PC-9 (cell line): ENCODE measurements at regions not wholly inside any gene's neighbourhood (a gene's known extent, or its start where the extent isn't known, plus 50 kb on each side); places are given as distances from the start of the nearest gene placed in this dataset.

Experiments used
- BruUV-seq: library from RNA; stranded (reverse); fragments of 400-500 nt; replicated peaks from 2 replicates; lab custom pipeline; 2021; lab: Mats Ljungman, UMichigan
- CTCF ChIA-PET: fragments of 300-600 bp; sonication (Branson Sonifier 250); formaldehyde crosslinking; loops from one replicate; lab custom pipeline; 2022; ENCODE audit warnings: antibody characterized with exemption; lab: Charles Lee
- POLR2A ChIA-PET: fragments of 300-600 bp; sonication (Branson Sonifier 250); formaldehyde crosslinking; loops from one replicate; lab custom pipeline; 2022; ENCODE audit warnings: antibody characterized with exemption; ENCODE audit not compliant: unreplicated experiment; lab: Charles Lee
- DNase-seq, 2 experiments: peaks; one replicate each; pipeline versions ENCODE4 v3.0.0 to v3.0.0-alpha.2; 2015 to 2022; ENCODE audit warnings: mixed read lengths in 1 of 2
- H2AFZ ChIP-seq: fragments of 200-600 bp; sonication (generic); 2 replicates; pipeline ENCODE4 v1.8.1; 2017; ENCODE audit warnings: antibody characterized with exemption
- H3F3A ChIP-seq: fragments of 200-600 bp; sonication (generic); 2 replicates; pipeline ENCODE4 v1.8.1; 2017; ENCODE audit warnings: antibody characterized with exemption, mild to moderate bottlenecking, low read depth; ENCODE audit not compliant: insufficient read depth
- H3K27ac ChIP-seq: fragments of 200-600 bp; sonication (generic); 2 replicates; pipeline ENCODE4 v1.6.1; 2016; ENCODE audit warnings: mixed run types
- H3K27me3 ChIP-seq: fragments of 200-600 bp; sonication (generic); 2 replicates; pipeline ENCODE4 v1.6.1; 2016; ENCODE audit warnings: low read depth, mixed run types; ENCODE audit not compliant: insufficient read depth
- H3K36me3 ChIP-seq: fragments of 200-600 bp; sonication (generic); 2 replicates; pipeline ENCODE4 v1.6.1; 2016; ENCODE audit warnings: low read depth, mixed run types
- H3K4me1 ChIP-seq: fragments of 200-600 bp; sonication (generic); replicated peaks from 2 replicates; pipeline ENCODE4 v1.6.1; 2016; ENCODE audit warnings: mixed run types; ENCODE audit not compliant: insufficient read depth
- H3K4me2 ChIP-seq: fragments of 200-600 bp; sonication (generic); 2 replicates; pipeline ENCODE4 v1.6.1; 2017; ENCODE audit warnings: mixed run types
- H3K4me3 ChIP-seq: fragments of 200-600 bp; sonication (generic); 2 replicates; pipeline ENCODE4 v1.6.1; 2016; ENCODE audit warnings: mixed run types
- H3K79me2 ChIP-seq: fragments of 200-600 bp; sonication (generic); 2 replicates; pipeline ENCODE4 v1.6.1; 2017; ENCODE audit warnings: low read depth, mixed run types
- H3K9me2 ChIP-seq: fragments of 200-600 bp; sonication (generic); 2 replicates; pipeline ENCODE4 v1.8.1; 2017; ENCODE audit warnings: mild to moderate bottlenecking; ENCODE audit not compliant: insufficient read depth
- H3K9me3 ChIP-seq: fragments of 200-600 bp; sonication (generic); 2 replicates; pipeline ENCODE4 v1.8.1; 2016; ENCODE audit warnings: low read depth; ENCODE audit not compliant: insufficient read depth
- H4K20me1 ChIP-seq: fragments of 200-600 bp; sonication (generic); 2 replicates; pipeline ENCODE4 v1.8.1; 2017; ENCODE audit not compliant: insufficient read depth
- EZH2 ChIP-seq: fragments of 200-600 bp; sonication (generic); IDR thresholded peaks from 2 replicates; pipeline ENCODE4 v1.8.0; 2017; ENCODE audit warnings: antibody characterized with exemption, low read depth
- intact Hi-C: fragments of 100-400 bp; cut with micrococcal nuclease; formaldehyde crosslinking; loops from one replicate; pipeline ENCODE4 v1.10.0; 2022; ENCODE audit not compliant: unreplicated experiment
- TF ChIP-seq, protein P1 (sequence below): fragments of 200-600 bp; sonication (generic); conservative IDR thresholded peaks from 2 replicates; pipeline ENCODE4 v1.6.1; 2017; ENCODE audit warnings: mixed run types, antibody characterized with exemption, mild to moderate bottlenecking, moderate library complexity

GRCh38 chr6:71725126-71725470 lies 161.3 kb upstream of the RIMS1 start:
- Histone ChIP-seq H3K79me2 (no peaks in the 10 kb centered on the region), H3K27me3 (no peaks in the 10 kb centered on the region), H3K9me3 (no peaks in the 10 kb centered on the region), H4K20me1 (no peaks in the 10 kb centered on the region), H3K36me3 (no peaks in the 10 kb centered on the region), H3K27ac (no peak overlapping the region), H3F3A (no peaks in the 10 kb centered on the region), H2AFZ (no peak overlapping the region), H3K9me2 (no peaks in the 10 kb centered on the region), H3K4me1 (no peaks in the 10 kb centered on the region), H3K4me2 (no peak overlapping the region), H3K4me3 (no peak overlapping the region)
- intact Hi-C loops: no loop called here
- ChIA-PET CTCF (no interaction called here), POLR2A (no interaction called here)
- TF ChIP-seq, protein P1, sequence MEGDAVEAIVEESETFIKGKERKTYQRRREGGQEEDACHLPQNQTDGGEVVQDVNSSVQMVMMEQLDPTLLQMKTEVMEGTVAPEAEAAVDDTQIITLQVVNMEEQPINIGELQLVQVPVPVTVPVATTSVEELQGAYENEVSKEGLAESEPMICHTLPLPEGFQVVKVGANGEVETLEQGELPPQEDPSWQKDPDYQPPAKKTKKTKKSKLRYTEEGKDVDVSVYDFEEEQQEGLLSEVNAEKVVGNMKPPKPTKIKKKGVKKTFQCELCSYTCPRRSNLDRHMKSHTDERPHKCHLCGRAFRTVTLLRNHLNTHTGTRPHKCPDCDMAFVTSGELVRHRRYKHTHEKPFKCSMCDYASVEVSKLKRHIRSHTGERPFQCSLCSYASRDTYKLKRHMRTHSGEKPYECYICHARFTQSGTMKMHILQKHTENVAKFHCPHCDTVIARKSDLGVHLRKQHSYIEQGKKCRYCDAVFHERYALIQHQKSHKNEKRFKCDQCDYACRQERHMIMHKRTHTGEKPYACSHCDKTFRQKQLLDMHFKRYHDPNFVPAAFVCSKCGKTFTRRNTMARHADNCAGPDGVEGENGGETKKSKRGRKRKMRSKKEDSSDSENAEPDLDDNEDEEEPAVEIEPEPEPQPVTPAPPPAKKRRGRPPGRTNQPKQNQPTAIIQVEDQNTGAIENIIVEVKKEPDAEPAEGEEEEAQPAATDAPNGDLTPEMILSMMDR: no peak
- no peak for TF ChIP-seq EZH2
- no peak for DNase-seq
- no TSS peak for BruUV-seq

DNA sequence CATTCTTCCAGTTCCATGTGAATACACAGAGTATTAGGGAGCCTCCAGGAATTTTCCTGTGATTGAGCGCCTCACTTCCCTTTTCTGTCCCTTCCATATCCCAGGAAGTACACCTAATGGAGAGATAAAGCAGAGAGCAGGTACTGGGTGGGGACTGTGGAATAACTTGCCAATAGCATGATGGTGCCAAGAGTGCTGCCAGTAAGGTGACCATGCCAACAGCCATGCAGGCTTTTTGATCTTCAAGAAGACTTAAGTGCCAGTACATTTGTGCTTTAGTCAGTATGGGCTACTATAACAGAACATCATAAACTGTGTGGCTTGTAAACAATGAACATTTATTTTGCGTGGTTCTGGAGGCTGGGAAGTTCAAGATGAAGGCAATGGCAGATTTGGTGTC lies 160.2 kb upstream of the RIMS1 start:
- H3K4me3 ChIP-seq: no peak overlapping the region
- no peak for DNase-seq
- no peaks in the 10 kb centered on the region for H3K4me1 ChIP-seq
- TF ChIP-seq, protein P1: no peak
- no peak for TF ChIP-seq EZH2
- POLR2A ChIA-PET: no interaction called here
- CTCF ChIA-PET: no interaction called here
- no peaks in the 10 kb centered on the region; the same call in 1 of the 2 replicates for H3K9me2 ChIP-seq
- H3F3A ChIP-seq: no peaks in the 10 kb centered on the region
- H3K9me3 ChIP-seq: no peaks in the 10 kb centered on the region
- no peak overlapping the region for H3K27ac ChIP-seq
- H3K79me2 ChIP-seq: no peaks in the 10 kb centered on the region
- intact Hi-C loops: no loop called here
- no peak overlapping the region for H2AFZ ChIP-seq
- H4K20me1 ChIP-seq: no peaks in the 10 kb centered on the region
- no peak overlapping the region for H3K4me2 ChIP-seq
- H3K36me3 ChIP-seq: no peaks in the 10 kb centered on the region
- BruUV-seq: no TSS peak
- no peaks in the 10 kb centered on the region for H3K27me3 ChIP-seq

GRCh38 chr6:71727632-71728294 lies 158.6 kb upstream of the RIMS1 start:
- H3K4me2 ChIP-seq: no peak overlapping the region
- POLR2A ChIA-PET: no interaction called here
- H3K27me3 ChIP-seq: no peaks in the 10 kb centered on the region
- H3K27ac ChIP-seq: no peak overlapping the region
- H3K36me3 ChIP-seq: no peaks in the 10 kb centered on the region
- CTCF ChIA-PET: no interaction called here
- no peaks in the 10 kb centered on the region for H3K9me3 ChIP-seq
- H3K79me2 ChIP-seq: no peaks in the 10 kb centered on the region
- H3K4me3 ChIP-seq: no peak overlapping the region
- no peak for DNase-seq
- TF ChIP-seq, protein P1: no peak
- TF ChIP-seq EZH2: no peak
- H3K4me1 ChIP-seq: no peaks in the 10 kb centered on the region
- H2AFZ ChIP-seq: no peak overlapping the region
- no peaks in the 10 kb centered on the region; the same call in 1 of the 2 replicates for H3K9me2 ChIP-seq
- H4K20me1 ChIP-seq: no peaks in the 10 kb centered on the region
- H3F3A ChIP-seq: no peaks in the 10 kb centered on the region
- intact Hi-C loops: no loop called here
- BruUV-seq: no TSS peak
